ENCODE measurements at regions not wholly inside any gene's neighbourhood (a gene's known extent, or its start where the extent isn't known, plus 50 kb on each side); places are given as distances from the start of the nearest gene placed in this dataset.

DNA sequence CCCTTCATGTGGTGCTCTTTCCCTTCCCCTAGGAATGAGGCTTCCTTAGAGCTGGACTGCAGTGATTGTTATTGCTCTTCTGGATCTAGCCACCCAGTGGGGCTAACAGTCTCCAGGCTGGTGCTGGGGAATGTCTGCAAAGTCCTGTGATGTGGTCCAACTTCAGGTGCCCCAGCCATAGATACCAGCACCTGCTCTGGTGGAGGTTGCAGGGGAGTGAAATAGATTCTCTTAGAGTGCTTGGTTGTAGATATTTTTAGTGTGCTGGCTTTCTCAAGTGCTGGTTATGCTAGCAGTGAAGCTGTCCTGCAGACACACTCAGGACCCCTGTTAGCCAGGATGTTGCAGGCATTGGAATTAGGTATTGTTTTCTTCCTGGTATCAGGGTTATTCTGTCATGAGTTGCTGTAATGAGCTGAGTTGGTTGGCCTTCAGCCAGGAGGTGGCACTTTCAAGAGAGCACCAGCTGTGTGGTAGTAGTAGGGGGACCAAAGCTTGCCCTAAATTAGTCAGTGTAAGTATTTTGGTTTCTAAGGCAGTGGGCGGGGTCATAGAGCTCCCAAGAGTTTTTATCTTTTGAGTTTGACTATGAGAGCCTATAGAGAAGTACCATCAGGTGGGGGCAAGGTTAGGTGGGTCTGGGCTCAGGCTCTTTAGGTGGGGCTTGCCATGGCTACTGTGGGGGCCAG is 317.5 kb upstream of the SGO1 start:
- DNase-seq (ENCODE audit: low spot score): no peak
- no peak overlapping the region for H3K27ac ChIP-seq (ENCODE audit: low read depth)
- TF ChIP-seq ZNF331 (CRISPR knock-in tag; IDR thresholded peaks at IDR 0.05; ENCODE audit: low read depth) (no peak), NANOG (IDR thresholded peaks at IDR 0.05; ENCODE audit: borderline replicate concordance) (no peak), STAT1 (IDR thresholded peaks at IDR 0.05; ENCODE audit: unreplicated experiment) (no peak), POLR2AphosphoS5 (IDR thresholded peaks at IDR 0.05; ENCODE audit: low read depth) (no peak), EZH2phosphoT487 (IDR thresholded peaks at IDR 0.05; ENCODE audit: unreplicated experiment) (no peak), ZNF114 (CRISPR knock-in tag; IDR thresholded peaks at IDR 0.05) (no peak), EZH2 (IDR thresholded peaks at IDR 0.05; ENCODE audit: low read depth, unreplicated experiment) (no peak), CREB1 (CRISPR knock-in tag; IDR thresholded peaks at IDR 0.05; ENCODE audit: low read depth) (no peak), JUNB (IDR thresholded peaks at IDR 0.05; ENCODE audit: unreplicated experiment) (no peak), REST (IDR thresholded peaks at IDR 0.05; ENCODE audit: unreplicated experiment) (no peak), CTCF (conservative IDR thresholded peaks at IDR 0.05; ENCODE audit: low read depth in 2 of 2) (no peak)
- TF ChIP-seq, protein P1, sequence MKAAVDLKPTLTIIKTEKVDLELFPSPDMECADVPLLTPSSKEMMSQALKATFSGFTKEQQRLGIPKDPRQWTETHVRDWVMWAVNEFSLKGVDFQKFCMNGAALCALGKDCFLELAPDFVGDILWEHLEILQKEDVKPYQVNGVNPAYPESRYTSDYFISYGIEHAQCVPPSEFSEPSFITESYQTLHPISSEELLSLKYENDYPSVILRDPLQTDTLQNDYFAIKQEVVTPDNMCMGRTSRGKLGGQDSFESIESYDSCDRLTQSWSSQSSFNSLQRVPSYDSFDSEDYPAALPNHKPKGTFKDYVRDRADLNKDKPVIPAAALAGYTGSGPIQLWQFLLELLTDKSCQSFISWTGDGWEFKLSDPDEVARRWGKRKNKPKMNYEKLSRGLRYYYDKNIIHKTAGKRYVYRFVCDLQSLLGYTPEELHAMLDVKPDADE (IDR thresholded peaks at IDR 0.05): no peak
- TF ChIP-seq, protein P2, sequence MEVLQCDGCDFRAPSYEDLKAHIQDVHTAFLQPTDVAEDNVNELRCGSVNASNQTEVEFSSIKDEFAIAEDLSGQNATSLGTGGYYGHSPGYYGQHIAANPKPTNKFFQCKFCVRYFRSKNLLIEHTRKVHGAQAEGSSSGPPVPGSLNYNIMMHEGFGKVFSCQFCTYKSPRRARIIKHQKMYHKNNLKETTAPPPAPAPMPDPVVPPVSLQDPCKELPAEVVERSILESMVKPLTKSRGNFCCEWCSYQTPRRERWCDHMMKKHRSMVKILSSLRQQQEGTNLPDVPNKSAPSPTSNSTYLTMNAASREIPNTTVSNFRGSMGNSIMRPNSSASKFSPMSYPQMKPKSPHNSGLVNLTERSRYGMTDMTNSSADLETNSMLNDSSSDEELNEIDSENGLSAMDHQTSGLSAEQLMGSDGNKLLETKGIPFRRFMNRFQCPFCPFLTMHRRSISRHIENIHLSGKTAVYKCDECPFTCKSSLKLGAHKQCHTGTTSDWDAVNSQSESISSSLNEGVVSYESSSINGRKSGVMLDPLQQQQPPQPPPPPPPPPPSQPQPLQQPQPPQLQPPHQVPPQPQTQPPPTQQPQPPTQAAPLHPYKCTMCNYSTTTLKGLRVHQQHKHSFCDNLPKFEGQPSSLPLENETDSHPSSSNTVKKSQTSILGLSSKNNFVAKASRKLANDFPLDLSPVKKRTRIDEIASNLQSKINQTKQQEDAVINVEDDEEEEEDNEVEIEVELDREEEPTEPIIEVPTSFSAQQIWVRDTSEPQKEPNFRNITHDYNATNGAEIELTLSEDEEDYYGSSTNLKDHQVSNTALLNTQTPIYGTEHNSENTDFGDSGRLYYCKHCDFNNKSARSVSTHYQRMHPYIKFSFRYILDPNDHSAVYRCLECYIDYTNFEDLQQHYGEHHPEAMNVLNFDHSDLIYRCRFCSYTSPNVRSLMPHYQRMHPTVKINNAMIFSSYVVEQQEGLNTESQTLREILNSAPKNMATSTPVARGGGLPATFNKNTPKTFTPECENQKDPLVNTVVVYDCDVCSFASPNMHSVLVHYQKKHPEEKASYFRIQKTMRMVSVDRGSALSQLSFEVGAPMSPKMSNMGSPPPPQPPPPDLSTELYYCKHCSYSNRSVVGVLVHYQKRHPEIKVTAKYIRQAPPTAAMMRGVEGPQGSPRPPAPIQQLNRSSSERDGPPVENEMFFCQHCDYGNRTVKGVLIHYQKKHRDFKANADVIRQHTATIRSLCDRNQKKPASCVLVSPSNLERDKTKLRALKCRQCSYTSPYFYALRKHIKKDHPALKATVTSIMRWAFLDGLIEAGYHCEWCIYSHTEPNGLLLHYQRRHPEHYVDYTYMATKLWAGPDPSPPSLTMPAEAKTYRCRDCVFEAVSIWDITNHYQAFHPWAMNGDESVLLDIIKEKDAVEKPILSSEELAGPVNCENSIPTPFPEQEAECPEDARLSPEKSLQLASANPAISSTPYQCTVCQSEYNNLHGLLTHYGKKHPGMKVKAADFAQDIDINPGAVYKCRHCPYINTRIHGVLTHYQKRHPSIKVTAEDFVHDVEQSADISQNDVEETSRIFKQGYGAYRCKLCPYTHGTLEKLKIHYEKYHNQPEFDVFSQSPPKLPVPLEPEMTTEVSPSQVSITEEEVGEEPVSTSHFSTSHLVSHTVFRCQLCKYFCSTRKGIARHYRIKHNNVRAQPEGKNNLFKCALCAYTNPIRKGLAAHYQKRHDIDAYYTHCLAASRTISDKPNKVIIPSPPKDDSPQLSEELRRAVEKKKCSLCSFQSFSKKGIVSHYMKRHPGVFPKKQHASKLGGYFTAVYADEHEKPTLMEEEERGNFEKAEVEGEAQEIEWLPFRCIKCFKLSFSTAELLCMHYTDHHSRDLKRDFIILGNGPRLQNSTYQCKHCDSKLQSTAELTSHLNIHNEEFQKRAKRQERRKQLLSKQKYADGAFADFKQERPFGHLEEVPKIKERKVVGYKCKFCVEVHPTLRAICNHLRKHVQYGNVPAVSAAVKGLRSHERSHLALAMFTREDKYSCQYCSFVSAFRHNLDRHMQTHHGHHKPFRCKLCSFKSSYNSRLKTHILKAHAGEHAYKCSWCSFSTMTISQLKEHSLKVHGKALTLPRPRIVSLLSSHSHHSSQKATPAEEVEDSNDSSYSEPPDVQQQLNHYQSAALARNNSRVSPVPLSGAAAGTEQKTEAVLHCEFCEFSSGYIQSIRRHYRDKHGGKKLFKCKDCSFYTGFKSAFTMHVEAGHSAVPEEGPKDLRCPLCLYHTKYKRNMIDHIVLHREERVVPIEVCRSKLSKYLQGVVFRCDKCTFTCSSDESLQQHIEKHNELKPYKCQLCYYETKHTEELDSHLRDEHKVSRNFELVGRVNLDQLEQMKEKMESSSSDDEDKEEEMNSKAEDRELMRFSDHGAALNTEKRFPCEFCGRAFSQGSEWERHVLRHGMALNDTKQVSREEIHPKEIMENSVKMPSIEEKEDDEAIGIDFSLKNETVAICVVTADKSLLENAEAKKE (CRISPR knock-in tag; IDR thresholded peaks at IDR 0.05): no peak
- H3K4me1 Mint-ChIP-seq: no peaks in the 10 kb centered on the region
- H3K4me1 ChIP-seq (ENCODE audit: insufficient read depth): no peaks in the 10 kb centered on the region
- no peak for ATAC-seq
- no peaks in the 10 kb centered on the region for H3F3A ChIP-seq (replicated peaks; ENCODE audit: low read depth)
- no peaks in the 10 kb centered on the region for H3K27me3 Mint-ChIP-seq (ENCODE audit: insufficient read depth, low read depth, poor library complexity)
- peaks cover under 1% of the 10 kb centered on the region; the same call in 1 of the 3 replicates for H3K9me3 Mint-ChIP-seq
- H3K9me2 ChIP-seq (ENCODE audit: insufficient read depth): no peaks in the 10 kb centered on the region
- no peaks in the 10 kb centered on the region for H3K79me2 ChIP-seq (replicated peaks; ENCODE audit: insufficient read depth)
- no peak overlapping the region for H3K4me3 ChIP-seq
- H3K27me3 ChIP-seq (ENCODE audit: insufficient read depth): no peaks in the 10 kb centered on the region
- no peak overlapping the region for H3K4me2 ChIP-seq
- no peaks in the 10 kb centered on the region for H4K20me1 ChIP-seq (replicated peaks; ENCODE audit: insufficient read depth)
- no peaks in the 10 kb centered on the region for H3K36me3 ChIP-seq (ENCODE audit: insufficient read depth)
- no peaks in the 10 kb centered on the region for H3K36me3 Mint-ChIP-seq (ENCODE audit: low read depth)
- H3K4me3 Mint-ChIP-seq: no peak overlapping the region
- H3K27ac Mint-ChIP-seq: no peak overlapping the region
- H2AFZ ChIP-seq: no peak overlapping the region
